Activated CD4-positive, alpha-beta T cell treated with anti-CD3 and anti-CD28 coated beads for 36 hours (primary cell): ENCODE measurements at regions not wholly inside any gene's neighbourhood (a gene's known extent, or its start where the extent isn't known, plus 50 kb on each side); places are given as distances from the start of the nearest gene placed in this dataset.

Experiments
- ATAC-seq: fragments of 200-7000 bp; cut with Tn5 transposase; one replicate; pipeline ENCODE4 v1.10.0; 2021; ENCODE audit warnings: mild to moderate bottlenecking, moderate library complexity
- CTCF ChIA-PET: fragments of 350-600 bp; sonication (Branson Sonifier 250); formaldehyde crosslinking; loops from one replicate; lab custom pipeline; 2021; ENCODE audit warnings: antibody characterized with exemption; lab: Charles Lee
- POLR2A ChIA-PET: fragments of 350-600 bp; sonication (Branson Sonifier 250); formaldehyde crosslinking; loops from one replicate; lab custom pipeline; 2021; ENCODE audit warnings: antibody characterized with exemption, inconsistent platforms; lab: Charles Lee
- DNase-seq: peaks from one replicate; pipeline ENCODE4 v3.0.0-alpha.2; 2020
- H3K27ac Mint-ChIP-seq: one replicate; pipeline ENCODE4 v1.8.0; 2021; ENCODE audit warnings: mixed read lengths
- H3K27me3 Mint-ChIP-seq: one replicate; pipeline ENCODE4 v1.8.0; 2021; ENCODE audit warnings: mixed read lengths
- H3K36me3 Mint-ChIP-seq: one replicate; pipeline ENCODE4 v1.8.0; 2021; ENCODE audit warnings: low read depth, mixed read lengths
- H3K4me1 Mint-ChIP-seq: one replicate; pipeline ENCODE4 v1.8.0; 2021; ENCODE audit warnings: mixed read lengths
- H3K4me3 Mint-ChIP-seq: one replicate; pipeline ENCODE4 v1.8.0; 2021; ENCODE audit warnings: mild to moderate bottlenecking, moderate library complexity, mixed read lengths
- H3K9me3 Mint-ChIP-seq: one replicate; pipeline ENCODE4 v1.8.0; 2021; ENCODE audit warnings: low read depth, mixed read lengths
- intact Hi-C, 2 experiments: fragments of 100-400 bp; cut with DNase I in 1 of 2; cut with micrococcal nuclease in 1 of 2; formaldehyde crosslinking; loops; one replicate each; pipeline versions ENCODE4 v1.14.2 to v1.15.1; 2022 to 2024; cut with DNase I, micrococcal nuclease

GRCh38 chr9:99623780-99624364 is 197.8 kb upstream of the NR4A3 start:
- Mint-ChIP-seq H3K27me3 (peaks cover 9% of the 10 kb centered on the region), H3K36me3 (no peaks in the 10 kb centered on the region), H3K4me1 (no peaks in the 10 kb centered on the region), H3K27ac (no peak overlapping the region), H3K4me3 (no peak overlapping the region), H3K9me3 (no peaks in the 10 kb centered on the region)
- no peak for DNase-seq
- intact Hi-C loops = no loop called here
- POLR2A ChIA-PET = no interaction called here
- no peak for ATAC-seq
- CTCF ChIA-PET = no interaction called here

- CTCF ChIA-PET = no interaction called here
- Mint-ChIP-seq H3K9me3 (no peaks in the 10 kb centered on the region), H3K4me3 (no peak overlapping the region), H3K4me1 (no peaks in the 10 kb centered on the region), H3K27me3 (peaks cover 9% of the 10 kb centered on the region), H3K36me3 (no peaks in the 10 kb centered on the region), H3K27ac (no peak overlapping the region)
- POLR2A ChIA-PET = no interaction called here
- intact Hi-C loops = no loop called here
- no peak for ATAC-seq
- DNase-seq = no peak
These were observed 197.0 kb upstream of the NR4A3 start for GRCh38 chr9:99624499-99625233.

- no peaks in the 10 kb centered on the region for H3K4me1 Mint-ChIP-seq
- H3K36me3 Mint-ChIP-seq = no peaks in the 10 kb centered on the region
- H3K4me3 Mint-ChIP-seq = no peak overlapping the region
- no peak for DNase-seq
- H3K27ac Mint-ChIP-seq = no peak overlapping the region
- peaks cover 9% of the 10 kb centered on the region for H3K27me3 Mint-ChIP-seq
- intact Hi-C loops = no loop called here
- no peaks in the 10 kb centered on the region for H3K9me3 Mint-ChIP-seq
- ChIA-PET CTCF (no interaction called here), POLR2A (no interaction called here)
- ATAC-seq = no peak
These were observed 195.3 kb upstream of the NR4A3 start for GRCh38 chr9:99626426-99626825.

- no peaks in the 10 kb centered on the region for H3K36me3 Mint-ChIP-seq
- intact Hi-C loops = no loop called here
- ATAC-seq = no peak
- ChIA-PET CTCF (no interaction called here), POLR2A (no interaction called here)
- H3K27ac Mint-ChIP-seq = no peak overlapping the region
- H3K9me3 Mint-ChIP-seq = no peaks in the 10 kb centered on the region
- H3K27me3 Mint-ChIP-seq = peaks cover 9% of the 10 kb centered on the region
- no peaks in the 10 kb centered on the region for H3K4me1 Mint-ChIP-seq
- no peak for DNase-seq
- no peak overlapping the region for H3K4me3 Mint-ChIP-seq
These were observed 193.4 kb upstream of the NR4A3 start for GRCh38 chr9:99628285-99628684.

GRCh38 chr9:99628849-99629620 is 192.7 kb upstream of the NR4A3 start:
- intact Hi-C loops = no loop called here
- no peaks in the 10 kb centered on the region for H3K36me3 Mint-ChIP-seq
- H3K4me1 Mint-ChIP-seq = no peaks in the 10 kb centered on the region
- ATAC-seq (no peak), DNase-seq (no peak)
- no peaks in the 10 kb centered on the region for H3K9me3 Mint-ChIP-seq
- H3K27ac Mint-ChIP-seq = no peak overlapping the region
- POLR2A ChIA-PET = no interaction called here
- CTCF ChIA-PET = interaction anchor here (1.2 kb wide), 1 partner anchor 11 kb away, joined by 4 read pairs; no protein-coding TSS in a partner anchor
- peaks cover 9% of the 10 kb centered on the region for H3K27me3 Mint-ChIP-seq
- no peak overlapping the region for H3K4me3 Mint-ChIP-seq

- ATAC-seq (no peak), DNase-seq (no peak)
- ChIA-PET POLR2A (no interaction called here), CTCF (no interaction called here)
- peaks cover 8% of the 10 kb centered on the region for H3K27me3 Mint-ChIP-seq
- no peak overlapping the region for H3K27ac Mint-ChIP-seq
- H3K36me3 Mint-ChIP-seq = no peaks in the 10 kb centered on the region
- intact Hi-C loops = no loop called here
- no peak overlapping the region for H3K4me3 Mint-ChIP-seq
- no peaks in the 10 kb centered on the region for H3K4me1 Mint-ChIP-seq
- no peaks in the 10 kb centered on the region for H3K9me3 Mint-ChIP-seq
These were observed 189.2 kb upstream of the NR4A3 start for GRCh38 chr9:99632349-99633038.

GRCh38 chr9:99633265-99633664 is 188.4 kb upstream of the NR4A3 start:
- H3K9me3 Mint-ChIP-seq = no peaks in the 10 kb centered on the region
- no peak overlapping the region for H3K4me3 Mint-ChIP-seq
- ATAC-seq (no peak), DNase-seq (no peak)
- intact Hi-C loops = no loop called here
- H3K4me1 Mint-ChIP-seq = no peaks in the 10 kb centered on the region
- ChIA-PET CTCF (no interaction called here), POLR2A (no interaction called here)
- H3K36me3 Mint-ChIP-seq = no peaks in the 10 kb centered on the region
- H3K27ac Mint-ChIP-seq = no peak overlapping the region
- peaks cover 7% of the 10 kb centered on the region for H3K27me3 Mint-ChIP-seq

- Mint-ChIP-seq H3K4me3 (no peak overlapping the region), H3K9me3 (no peaks in the 10 kb centered on the region), H3K36me3 (no peaks in the 10 kb centered on the region), H3K4me1 (no peaks in the 10 kb centered on the region), H3K27ac (no peak overlapping the region), H3K27me3 (peaks cover 6% of the 10 kb centered on the region)
- intact Hi-C loops = no loop called here
- ChIA-PET POLR2A (no interaction called here), CTCF (no interaction called here)
- ATAC-seq (no peak), DNase-seq (no peak)
These were observed 187.5 kb upstream of the NR4A3 start for GRCh38 chr9:99634186-99634585.

- Mint-ChIP-seq H3K4me1 (no peaks in the 10 kb centered on the region), H3K27me3 (peaks cover 6% of the 10 kb centered on the region), H3K9me3 (no peaks in the 10 kb centered on the region), H3K27ac (no peak overlapping the region), H3K4me3 (no peak overlapping the region), H3K36me3 (no peaks in the 10 kb centered on the region)
- CTCF ChIA-PET = no interaction called here
- intact Hi-C loops = no loop called here
- POLR2A ChIA-PET = no interaction called here
- no peak for ATAC-seq
- DNase-seq = no peak
These were observed 186.7 kb upstream of the NR4A3 start for GRCh38 chr9:99635032-99635431.

- Mint-ChIP-seq H3K36me3 (no peaks in the 10 kb centered on the region), H3K27ac (no peak overlapping the region), H3K9me3 (peaks cover 4% of the 10 kb centered on the region), H3K4me3 (no peak overlapping the region), H3K4me1 (no peaks in the 10 kb centered on the region), H3K27me3 (peaks cover 12% of the 10 kb centered on the region)
- ATAC-seq (no peak), DNase-seq (no peak)
- intact Hi-C loops = no loop called here
- ChIA-PET POLR2A (no interaction called here), CTCF (no interaction called here)
These were observed 184.0 kb upstream of the NR4A3 start for GRCh38 chr9:99637641-99638040.

GRCh38 chr9:99638971-99639370 is 182.7 kb upstream of the NR4A3 start:
- intact Hi-C loops = no loop called here
- H3K36me3 Mint-ChIP-seq = no peaks in the 10 kb centered on the region
- ATAC-seq = no peak
- peaks cover 12% of the 10 kb centered on the region for H3K27me3 Mint-ChIP-seq
- no peak overlapping the region for H3K4me3 Mint-ChIP-seq
- ChIA-PET POLR2A (no interaction called here), CTCF (interaction anchor here (0.6 kb wide), 1 partner anchor 54 kb away, joined by 4 read pairs; no protein-coding TSS in a partner anchor)
- H3K4me1 Mint-ChIP-seq = no peaks in the 10 kb centered on the region
- peaks cover 4% of the 10 kb centered on the region for H3K9me3 Mint-ChIP-seq
- no peak for DNase-seq
- no peak overlapping the region for H3K27ac Mint-ChIP-seq
